ENCODE measurements at regions not wholly inside any gene's neighbourhood (a gene's known extent, or its start where the extent isn't known, plus 50 kb on each side); places are given as distances from the start of the nearest gene placed in this dataset.

DNA sequence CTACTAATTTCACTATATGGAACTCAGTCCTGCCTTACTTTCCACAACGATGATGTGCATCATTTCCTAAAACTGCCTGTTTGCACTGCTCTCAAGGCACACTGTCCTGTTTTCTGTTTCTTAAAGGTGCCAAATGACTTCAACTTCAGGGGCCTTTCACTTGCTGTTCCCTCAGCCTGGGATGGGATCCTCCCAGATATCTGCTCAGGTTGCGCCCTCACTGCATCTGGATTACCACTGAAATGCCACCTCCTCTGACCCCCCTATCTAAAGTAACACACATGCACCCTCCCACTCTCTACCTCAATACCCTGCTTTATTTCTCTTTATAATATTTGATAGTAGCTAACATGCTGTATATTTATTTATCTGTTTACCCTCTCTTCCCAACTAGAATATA, 123.8 kb upstream of the CMC1 start:
- no peak for TF ChIP-seq EZH2 (optimal IDR thresholded peaks at IDR 0.05; ENCODE audit: low read depth, low read length)
- TF ChIP-seq, protein P1, sequence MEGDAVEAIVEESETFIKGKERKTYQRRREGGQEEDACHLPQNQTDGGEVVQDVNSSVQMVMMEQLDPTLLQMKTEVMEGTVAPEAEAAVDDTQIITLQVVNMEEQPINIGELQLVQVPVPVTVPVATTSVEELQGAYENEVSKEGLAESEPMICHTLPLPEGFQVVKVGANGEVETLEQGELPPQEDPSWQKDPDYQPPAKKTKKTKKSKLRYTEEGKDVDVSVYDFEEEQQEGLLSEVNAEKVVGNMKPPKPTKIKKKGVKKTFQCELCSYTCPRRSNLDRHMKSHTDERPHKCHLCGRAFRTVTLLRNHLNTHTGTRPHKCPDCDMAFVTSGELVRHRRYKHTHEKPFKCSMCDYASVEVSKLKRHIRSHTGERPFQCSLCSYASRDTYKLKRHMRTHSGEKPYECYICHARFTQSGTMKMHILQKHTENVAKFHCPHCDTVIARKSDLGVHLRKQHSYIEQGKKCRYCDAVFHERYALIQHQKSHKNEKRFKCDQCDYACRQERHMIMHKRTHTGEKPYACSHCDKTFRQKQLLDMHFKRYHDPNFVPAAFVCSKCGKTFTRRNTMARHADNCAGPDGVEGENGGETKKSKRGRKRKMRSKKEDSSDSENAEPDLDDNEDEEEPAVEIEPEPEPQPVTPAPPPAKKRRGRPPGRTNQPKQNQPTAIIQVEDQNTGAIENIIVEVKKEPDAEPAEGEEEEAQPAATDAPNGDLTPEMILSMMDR (IDR thresholded peaks at IDR 0.05; ENCODE audit: low read length) = no peak
- no peak for TF ChIP-seq EZH2phosphoT487 (IDR thresholded peaks at IDR 0.05; ENCODE audit: low read length)
